ENCODE measurements at regions not wholly inside any gene's neighbourhood (a gene's known extent, or its start where the extent isn't known, plus 50 kb on each side); places are given as distances from the start of the nearest gene placed in this dataset.
"Not testable (repeated sequence)": the region's sequence is repeated elsewhere in the genome, so short reads cannot be mapped to it uniquely, and the experiment has no call there.

GRCh38 chr2:230636684-230637271 lies 75.9 kb upstream of the CAB39 start:
- no peak for DNase-seq
- in situ Hi-C loops (cut with MboI; ENCODE audit: low pct_unique_long_range_greater_than_20kb, low sequenced_read_pairs): no loop called here

- in situ Hi-C loops (cut with MboI; ENCODE audit: low pct_unique_long_range_greater_than_20kb, low sequenced_read_pairs); DNase-seq: not testable (repeated sequence)
Observed at GRCh38 chr2:230637486-230637885, 75.2 kb upstream of the CAB39 start.

- in situ Hi-C loops (cut with MboI; ENCODE audit: low pct_unique_long_range_greater_than_20kb, low sequenced_read_pairs): no loop called here
- DNase-seq: no peak
Observed at GRCh38 chr2:230640540-230641011, 72.1 kb upstream of the CAB39 start.

- DNase-seq: no peak
- in situ Hi-C loops (cut with MboI; ENCODE audit: low pct_unique_long_range_greater_than_20kb, low sequenced_read_pairs): no loop called here
Observed at GRCh38 chr2:230642966-230643365, 69.7 kb upstream of the CAB39 start.

GRCh38 chr2:230643576-230644291 lies 68.9 kb upstream of the CAB39 start:
- DNase-seq: peak; percentile 81
- in situ Hi-C loops (cut with MboI; ENCODE audit: low pct_unique_long_range_greater_than_20kb, low sequenced_read_pairs): no loop called here

- no peak for DNase-seq
- in situ Hi-C loops (cut with MboI; ENCODE audit: low pct_unique_long_range_greater_than_20kb, low sequenced_read_pairs): no loop called here
Observed at GRCh38 chr2:230644356-230644935, 68.2 kb upstream of the CAB39 start.

- DNase-seq: no peak
- in situ Hi-C loops (cut with MboI; ENCODE audit: low pct_unique_long_range_greater_than_20kb, low sequenced_read_pairs): no loop called here
Observed at GRCh38 chr2:230648356-230648755, 64.3 kb upstream of the CAB39 start.

GRCh38 chr2:230650585-230651137 lies 62.0 kb upstream of the CAB39 start:
- DNase-seq: peak; percentile 88
- in situ Hi-C loops (cut with MboI; ENCODE audit: low pct_unique_long_range_greater_than_20kb, low sequenced_read_pairs): no loop called here

GRCh38 chr2:230654057-230654456 lies 58.6 kb upstream of the CAB39 start:
- in situ Hi-C loops (cut with MboI; ENCODE audit: low pct_unique_long_range_greater_than_20kb, low sequenced_read_pairs): no loop called here
- DNase-seq: no peak

DNA sequence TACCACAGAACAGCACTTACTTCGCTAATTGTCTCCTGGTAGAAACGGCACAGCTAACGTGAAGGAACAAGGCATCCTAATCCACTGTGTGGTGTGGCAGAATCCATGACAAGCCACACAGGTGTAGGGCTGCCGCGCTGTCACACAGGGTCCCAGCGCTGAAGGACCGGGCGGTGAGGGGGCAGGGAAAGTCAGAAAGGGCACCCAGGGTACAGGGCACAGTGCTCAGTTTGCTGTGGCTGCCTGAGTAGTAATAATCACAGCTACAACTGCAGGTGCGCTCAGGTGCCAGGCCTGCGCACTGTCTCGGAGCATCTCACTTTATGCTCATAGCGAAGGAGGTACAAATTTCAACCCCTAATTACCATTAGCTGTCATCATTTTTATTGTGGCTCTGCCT lies 55.2 kb upstream of the CAB39 start:
- in situ Hi-C loops (cut with MboI; ENCODE audit: low pct_unique_long_range_greater_than_20kb, low sequenced_read_pairs): no loop called here
- no peak for DNase-seq

- DNase-seq: no peak
- in situ Hi-C loops (cut with MboI; ENCODE audit: low pct_unique_long_range_greater_than_20kb, low sequenced_read_pairs): no loop called here
Observed at GRCh38 chr2:230657906-230658305, 54.7 kb upstream of the CAB39 start.

DNA sequence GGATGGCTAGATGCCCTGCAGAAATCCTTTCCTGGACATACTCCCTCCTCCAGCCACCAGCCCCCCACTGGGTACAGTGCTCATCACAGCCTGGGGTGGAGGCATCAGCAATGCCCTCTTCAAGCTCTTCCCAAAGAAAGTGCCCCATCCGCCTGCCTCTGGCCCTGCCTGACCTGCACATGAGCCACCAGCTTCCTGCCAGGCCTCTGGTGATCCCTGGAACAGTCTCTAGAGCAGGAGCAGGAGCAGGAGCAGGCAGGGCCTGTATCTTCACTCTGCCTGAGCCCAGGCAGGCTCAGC lies 54.1 kb upstream of the CAB39 start:
- DNase-seq: no peak
- in situ Hi-C loops (cut with MboI; ENCODE audit: low pct_unique_long_range_greater_than_20kb, low sequenced_read_pairs): no loop called here

DNA sequence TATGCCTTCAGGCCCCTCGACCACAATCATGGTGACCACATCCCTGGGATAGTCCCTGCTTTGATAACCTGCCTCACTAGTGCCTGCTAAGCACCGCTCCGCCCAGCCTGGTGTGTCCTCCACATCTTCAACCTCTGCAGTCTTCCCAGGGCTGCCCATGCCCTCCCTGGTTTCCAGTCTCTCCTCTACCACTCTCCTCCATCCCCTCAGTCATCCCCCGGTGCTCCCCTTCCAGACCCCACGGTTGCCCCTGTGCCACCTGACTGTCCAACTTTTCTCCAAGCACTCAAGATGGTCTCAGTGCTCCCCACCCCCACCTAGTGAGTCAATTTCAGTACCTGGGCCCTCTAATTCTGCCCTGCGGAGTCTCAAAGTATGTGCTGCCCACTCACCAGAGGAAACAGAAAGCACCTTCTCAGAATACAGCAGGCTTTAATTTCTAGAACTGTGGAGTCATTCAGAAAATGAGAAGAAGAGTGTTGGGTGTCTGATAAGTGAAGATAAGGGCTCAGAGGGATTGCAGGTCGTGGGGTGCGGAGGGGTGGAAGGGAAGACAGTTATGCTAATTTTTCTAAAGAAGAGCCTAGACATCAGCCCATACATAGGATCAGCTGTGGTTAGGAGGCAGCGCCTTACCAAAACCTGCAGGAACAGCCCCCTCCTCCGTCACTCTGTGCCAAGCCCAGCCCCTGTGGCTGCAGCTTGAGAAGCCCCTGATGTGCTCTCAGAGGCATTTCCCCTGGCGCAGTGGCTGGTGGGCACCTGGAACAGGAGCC lies 53.6 kb upstream of the CAB39 start:
- in situ Hi-C loops (cut with MboI; ENCODE audit: low pct_unique_long_range_greater_than_20kb, low sequenced_read_pairs): no loop called here
- peak; percentile 99 for DNase-seq

- DNase-seq: peak; percentile 91
- in situ Hi-C loops (cut with MboI; ENCODE audit: low pct_unique_long_range_greater_than_20kb, low sequenced_read_pairs): no loop called here
Observed at GRCh38 chr2:230660294-230661060, 52.2 kb upstream of the CAB39 start.

DNA sequence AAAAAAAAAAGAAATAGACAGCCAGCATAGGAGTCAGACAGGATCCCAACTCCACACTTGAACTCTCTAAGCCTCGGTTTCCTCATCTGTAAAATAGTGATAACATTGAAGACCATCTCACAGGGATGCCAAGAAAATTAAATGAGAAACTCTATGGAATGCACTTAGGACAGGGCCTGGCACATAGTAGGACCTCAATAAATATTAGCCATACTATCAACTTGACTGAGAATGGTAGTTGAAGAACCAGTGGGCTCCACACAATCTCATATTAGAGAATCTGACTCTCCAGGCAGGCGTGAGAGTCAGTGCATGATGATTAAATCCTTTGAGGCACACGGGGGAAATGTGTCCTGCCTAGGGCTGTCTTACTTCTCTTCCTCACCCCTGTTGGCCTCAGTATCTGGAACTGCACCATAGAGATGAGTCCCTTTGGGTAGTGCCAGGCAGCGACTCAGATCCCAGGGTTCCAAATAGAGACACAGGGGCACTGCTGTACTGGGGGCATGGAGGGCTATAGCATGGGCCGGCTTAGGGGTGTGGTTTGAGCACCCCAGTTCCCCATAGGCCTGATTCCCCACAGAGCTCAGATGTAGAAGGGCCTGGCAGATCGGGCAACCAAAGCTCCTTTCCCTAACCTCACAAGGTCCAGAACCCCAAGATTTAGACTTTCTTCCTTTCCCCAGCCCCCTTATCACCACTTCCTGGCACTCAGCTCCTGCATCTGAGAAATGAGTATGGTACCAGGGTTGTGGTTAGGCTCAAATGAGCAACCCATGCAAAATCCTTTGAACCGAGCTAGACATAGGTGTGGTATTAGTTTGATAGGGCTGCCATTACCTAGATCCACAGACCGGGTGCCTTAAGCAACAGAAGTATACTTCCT lies 51.3 kb upstream of the CAB39 start:
- in situ Hi-C loops (cut with MboI; ENCODE audit: low pct_unique_long_range_greater_than_20kb, low sequenced_read_pairs): no loop called here
- no peak for DNase-seq

Data from KBM-7 (cell line).